Lower lobe of right lung (tissue), 2 donors: ENCODE measurements at regions not wholly inside any gene's neighbourhood (a gene's known extent, or its start where the extent isn't known, plus 50 kb on each side); places are given as distances from the start of the nearest gene placed in this dataset.

Experiments
- ATAC-seq, 2 donors: fragments of 200-7000 bp; cut with Tn5 transposase; one replicate each; pipeline ENCODE4 v1.9.1; 2020 to 2022; ENCODE audit warnings: mild to moderate bottlenecking in 2 of 2, moderate library complexity in 2 of 2
- DNase-seq: peaks from one replicate; pipeline ENCODE4 v3.0.0-alpha.2; 2020
- H3K27ac ChIP-seq: fragments of 200-600 bp; one replicate; pipeline ENCODE4 v1.8.0; 2022
- H3K27me3 ChIP-seq: fragments of 200-600 bp; one replicate; pipeline ENCODE4 v1.8.0; 2022; ENCODE audit warnings: low read depth
- H3K36me3 ChIP-seq: fragments of 200-600 bp; one replicate; pipeline ENCODE4 v1.8.0; 2022; ENCODE audit warnings: mild to moderate bottlenecking
- H3K4me1 ChIP-seq: fragments of 200-600 bp; one replicate; pipeline ENCODE4 v1.8.0; 2022
- H3K4me3 ChIP-seq: fragments of 200-600 bp; one replicate; pipeline ENCODE4 v1.8.0; 2022; ENCODE audit warnings: mild to moderate bottlenecking
- H3K9me3 ChIP-seq: fragments of 200-600 bp; one replicate; pipeline ENCODE4 v1.8.0; 2022
- intact Hi-C: fragments of 100-400 bp; cut with DNase I; formaldehyde crosslinking; loops from one replicate; pipeline ENCODE4 v1.11.0; 2022
- TF ChIP-seq, protein P1 (sequence below): fragments of 200-600 bp; IDR thresholded peaks from one replicate; pipeline ENCODE4 v1.8.0; 2022; ENCODE audit warnings: antibody characterized with exemption, mild to moderate bottlenecking
- donor health status: DM: no; HTN: yes; CAD: no; lungs with severe emphysema.

DNA sequence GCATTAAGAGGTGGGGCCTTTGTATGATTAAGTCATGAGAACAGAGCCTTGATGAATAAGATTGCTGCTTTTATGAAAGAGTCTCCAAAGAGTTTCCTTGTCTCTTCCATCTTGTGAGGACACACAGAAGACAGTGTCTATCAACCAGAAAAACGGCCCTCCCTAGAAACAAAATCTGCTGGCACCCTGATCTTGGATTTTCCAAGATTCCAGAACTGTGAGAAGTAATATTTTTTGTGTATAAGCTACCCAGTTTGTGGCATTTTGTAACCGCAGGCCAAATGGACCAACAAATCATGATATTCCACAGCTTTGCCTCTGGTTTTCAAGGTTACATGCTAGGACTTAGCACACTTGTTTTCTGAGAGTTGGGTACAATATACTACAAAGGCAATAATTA, 687.8 kb downstream of the TDRD15 start:
- H3K4me3 ChIP-seq, result no peak overlapping the region
- H3K27me3 ChIP-seq, result no peaks in the 10 kb centered on the region
- no peaks in the 10 kb centered on the region for H3K4me1 ChIP-seq
- intact Hi-C loops, result no loop called here
- DNase-seq, result no peak
- H3K36me3 ChIP-seq, result no peaks in the 10 kb centered on the region
- TF ChIP-seq, protein P1, sequence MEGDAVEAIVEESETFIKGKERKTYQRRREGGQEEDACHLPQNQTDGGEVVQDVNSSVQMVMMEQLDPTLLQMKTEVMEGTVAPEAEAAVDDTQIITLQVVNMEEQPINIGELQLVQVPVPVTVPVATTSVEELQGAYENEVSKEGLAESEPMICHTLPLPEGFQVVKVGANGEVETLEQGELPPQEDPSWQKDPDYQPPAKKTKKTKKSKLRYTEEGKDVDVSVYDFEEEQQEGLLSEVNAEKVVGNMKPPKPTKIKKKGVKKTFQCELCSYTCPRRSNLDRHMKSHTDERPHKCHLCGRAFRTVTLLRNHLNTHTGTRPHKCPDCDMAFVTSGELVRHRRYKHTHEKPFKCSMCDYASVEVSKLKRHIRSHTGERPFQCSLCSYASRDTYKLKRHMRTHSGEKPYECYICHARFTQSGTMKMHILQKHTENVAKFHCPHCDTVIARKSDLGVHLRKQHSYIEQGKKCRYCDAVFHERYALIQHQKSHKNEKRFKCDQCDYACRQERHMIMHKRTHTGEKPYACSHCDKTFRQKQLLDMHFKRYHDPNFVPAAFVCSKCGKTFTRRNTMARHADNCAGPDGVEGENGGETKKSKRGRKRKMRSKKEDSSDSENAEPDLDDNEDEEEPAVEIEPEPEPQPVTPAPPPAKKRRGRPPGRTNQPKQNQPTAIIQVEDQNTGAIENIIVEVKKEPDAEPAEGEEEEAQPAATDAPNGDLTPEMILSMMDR, result no peak
- H3K9me3 ChIP-seq, result no peaks in the 10 kb centered on the region
- no peak for ATAC-seq
- no peak overlapping the region for H3K27ac ChIP-seq

DNA sequence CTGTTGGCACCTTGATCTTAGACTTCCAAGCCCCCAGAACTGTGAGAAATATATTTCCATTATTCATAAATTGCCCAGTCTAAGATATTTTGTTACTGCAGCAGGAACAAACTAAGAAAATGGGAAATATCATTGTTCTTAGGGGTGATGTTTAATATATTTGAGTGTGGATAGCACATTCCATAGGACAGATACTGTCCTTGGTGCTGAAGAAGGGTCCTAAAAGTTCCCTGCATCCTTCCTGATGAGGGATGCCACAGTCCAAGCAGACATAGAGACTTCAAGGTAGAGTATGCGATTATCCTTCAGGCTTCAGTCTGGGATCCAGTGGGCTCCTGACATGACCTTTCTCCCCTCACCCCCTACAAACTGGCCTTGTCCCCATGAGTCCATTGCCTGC, 689.0 kb downstream of the TDRD15 start:
- Histone ChIP-seq H3K27ac (no peak overlapping the region), H3K27me3 (no peaks in the 10 kb centered on the region), H3K4me1 (no peaks in the 10 kb centered on the region), H3K36me3 (no peaks in the 10 kb centered on the region), H3K9me3 (no peaks in the 10 kb centered on the region), H3K4me3 (no peak overlapping the region)
- no peak for ATAC-seq
- DNase-seq, result no peak
- intact Hi-C loops, result no loop called here
- TF ChIP-seq, protein P1, result no peak

DNA sequence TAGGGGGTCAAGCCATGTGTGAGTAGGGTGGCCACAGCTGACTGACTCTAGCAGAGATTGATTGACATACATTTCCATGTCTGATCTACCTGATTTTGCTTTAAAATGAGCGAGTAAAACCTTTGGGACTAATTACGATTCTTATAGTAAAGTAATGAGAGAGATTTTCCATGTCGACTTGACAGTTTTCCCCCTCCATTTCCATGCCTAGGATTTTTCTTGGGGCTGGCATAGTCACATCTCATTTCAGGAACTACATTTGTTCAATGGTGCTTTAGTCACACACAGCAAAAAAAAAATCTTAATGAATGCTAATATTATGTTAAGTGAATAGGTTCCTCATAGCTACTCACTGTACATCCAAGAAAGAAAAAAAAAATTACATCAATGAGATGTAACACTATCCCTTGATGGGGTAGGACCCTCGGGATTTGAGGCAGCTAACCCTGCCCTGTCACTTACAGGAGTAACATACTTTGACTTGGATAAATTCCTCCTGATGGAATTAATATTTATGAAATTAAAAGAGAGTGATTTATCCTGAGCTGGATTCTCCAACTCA, 690.9 kb downstream of the TDRD15 start:
- no peaks in the 10 kb centered on the region for H3K27me3 ChIP-seq
- DNase-seq (no peak), ATAC-seq (no peak)
- H3K4me1 ChIP-seq, result no peaks in the 10 kb centered on the region
- no peaks in the 10 kb centered on the region for H3K9me3 ChIP-seq
- intact Hi-C loops, result no loop called here
- TF ChIP-seq, protein P1, result no peak
- H3K27ac ChIP-seq, result no peak overlapping the region
- no peaks in the 10 kb centered on the region for H3K36me3 ChIP-seq
- no peak overlapping the region for H3K4me3 ChIP-seq

DNA sequence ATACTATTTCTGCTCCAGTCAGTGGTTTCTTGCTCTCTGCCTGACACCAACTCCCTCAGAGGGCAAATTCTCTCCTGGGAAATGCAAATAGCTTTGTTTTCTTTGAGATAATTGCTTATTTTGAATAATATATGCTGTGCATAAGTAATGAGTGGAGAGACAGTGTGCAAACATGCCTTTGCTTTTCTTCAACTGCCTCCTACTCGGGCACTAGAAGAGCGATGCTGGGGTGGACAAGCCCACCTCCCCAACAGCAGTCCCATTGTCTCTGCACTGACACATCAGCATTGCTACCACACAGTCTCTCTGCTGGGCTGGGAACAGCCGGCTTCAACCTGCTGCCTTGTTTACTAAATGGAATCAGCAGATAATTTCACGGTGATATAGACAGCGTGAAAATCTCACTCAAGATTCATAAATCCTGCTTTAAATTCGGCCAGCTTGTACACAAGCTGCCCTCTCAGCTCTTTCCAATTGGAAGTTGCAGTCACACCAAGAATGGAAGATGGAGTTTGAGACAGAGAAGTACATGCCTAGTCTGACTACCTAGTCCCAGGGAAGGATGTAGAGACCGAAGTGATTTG, 694.5 kb downstream of the TDRD15 start:
- H3K4me1 ChIP-seq, result no peaks in the 10 kb centered on the region
- no peak overlapping the region for H3K4me3 ChIP-seq
- DNase-seq, result no peak
- TF ChIP-seq, protein P1, result no peak
- intact Hi-C loops, result no loop called here
- H3K36me3 ChIP-seq, result no peaks in the 10 kb centered on the region
- H3K27ac ChIP-seq, result no peak overlapping the region
- ATAC-seq, result no peak
- no peaks in the 10 kb centered on the region for H3K9me3 ChIP-seq
- no peaks in the 10 kb centered on the region for H3K27me3 ChIP-seq

DNA sequence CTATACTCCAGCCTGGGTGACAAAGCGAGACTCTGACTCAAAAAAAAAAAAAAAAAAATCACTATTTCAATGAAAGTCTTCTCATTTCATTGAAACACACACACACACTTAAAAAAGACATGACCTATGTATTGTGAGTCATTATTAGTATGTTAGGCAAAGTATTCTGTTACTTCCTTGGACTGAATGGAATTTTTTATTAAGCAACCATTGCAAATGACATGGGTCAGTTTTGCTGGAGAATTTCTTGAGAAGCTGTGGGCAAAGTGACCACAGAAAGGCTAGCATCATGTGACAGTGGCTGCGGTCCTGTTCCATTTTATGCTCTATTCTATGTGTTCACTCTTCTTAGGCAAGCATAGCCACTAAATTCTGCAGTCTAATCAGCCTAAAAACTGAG, 695.7 kb downstream of the TDRD15 start:
- H3K27me3 ChIP-seq, result no peaks in the 10 kb centered on the region
- no peak overlapping the region for H3K4me3 ChIP-seq
- H3K9me3 ChIP-seq, result no peaks in the 10 kb centered on the region
- no peaks in the 10 kb centered on the region for H3K4me1 ChIP-seq
- ATAC-seq (no peak), DNase-seq (no peak)
- H3K27ac ChIP-seq, result no peak overlapping the region
- no peaks in the 10 kb centered on the region for H3K36me3 ChIP-seq
- TF ChIP-seq, protein P1, result no peak
- intact Hi-C loops, result no loop called here
